Testis (tissue), 2 donors: ENCODE measurements at regions not wholly inside any gene's neighbourhood (a gene's known extent, or its start where the extent isn't known, plus 50 kb on each side); places are given as distances from the start of the nearest gene placed in this dataset.
"Not testable (repeated sequence)": the region's sequence is repeated elsewhere in the genome, so short reads cannot be mapped to it uniquely, and the experiment has no call there.

Experiments
- DNase-seq: peaks from one replicate; pipeline ENCODE4 v3.0.0-alpha.2; 2019
- H3K27ac ChIP-seq, 2 donors: fragments of 200-600 bp; sonication (generic); one replicate each; pipeline ENCODE4 v1.5.1; 2019
- H3K27me3 ChIP-seq: fragments of 200-600 bp; sonication (generic); one replicate; pipeline ENCODE4 v1.5.1; 2019
- H3K36me3 ChIP-seq: fragments of 200-600 bp; sonication (generic); one replicate; pipeline ENCODE4 v1.5.1; 2017; ENCODE audit warnings: low read depth; ENCODE audit errors: missing control alignments
- H3K4me1 ChIP-seq: fragments of 200-600 bp; sonication (generic); one replicate; pipeline ENCODE4 v1.5.1; 2019
- H3K4me3 ChIP-seq, 2 donors: fragments of 200-600 bp; sonication (generic); one replicate each; pipeline ENCODE4 v1.5.1; 2017 to 2019
- H3K9me3 ChIP-seq: fragments of 200-600 bp; sonication (generic); one replicate; pipeline ENCODE4 v1.5.1; 2017
- CTCF ChIP-seq, 3 experiments: fragments of 450-650 bp in 2 of 3; fragments of 200-600 bp in 1 of 3; sonication (generic) in 1 of 3; IDR thresholded peaks; one replicate each; pipeline ENCODE4 v1.5.1; 2016 to 2019; ENCODE audit warnings: antibody characterized with exemption in 3 of 3, mild to moderate bottlenecking in 2 of 3, moderate library complexity in 1 of 3
- POLR2A ChIP-seq: fragments of 450-650 bp; IDR thresholded peaks from one replicate; pipeline ENCODE4 v1.6.1; 2017; ENCODE audit warnings: antibody characterized with exemption, mild to moderate bottlenecking, moderate library complexity
- WGBS, 2 donors: methylation state at CpG; one replicate each; pipeline ENCODE4 v1.1.5; 2018; 5-methylcytosine and 5-hydroxymethylcytosine counted together
- intact Hi-C: fragments of 100-400 bp; cut with DNase I; formaldehyde crosslinking; loops from one replicate; pipeline ENCODE4 v1.15.1; 2023; ENCODE audit warnings: low total_unique reads

GRCh38 chr5:125245216-125245615 lies 498.8 kb upstream of the ZNF608 start:
- Histone ChIP-seq H3K4me1 (peaks cover 7% of the 10 kb centered on the region), H3K27me3 (no peaks in the 10 kb centered on the region), H3K36me3 (no peaks in the 10 kb centered on the region), H3K27ac (no peak overlapping the region), H3K9me3 (no peaks in the 10 kb centered on the region), H3K4me3 (no peak overlapping the region)
- 89 to 92% methylated on average over 1 to 4 of the region's 4 CpGs for WGBS, 2 donors
- TF ChIP-seq POLR2A (no peak), CTCF (IDR thresholded peaks at IDR 0.05) (no peak)
- DNase-seq: no peak
- intact Hi-C loops: no loop called here

GRCh38 chr5:125249400-125249799 lies 503.0 kb upstream of the ZNF608 start:
- no peaks in the 10 kb centered on the region for H3K27me3 ChIP-seq
- no peak for TF ChIP-seq POLR2A
- TF ChIP-seq CTCF (IDR thresholded peaks at IDR 0.05): no peak
- peaks cover 7% of the 10 kb centered on the region for H3K4me1 ChIP-seq
- H3K4me3 ChIP-seq: no peak overlapping the region
- DNase-seq: no peak
- H3K36me3 ChIP-seq: no peaks in the 10 kb centered on the region
- no peak overlapping the region for H3K27ac ChIP-seq
- 79 to 84% methylated on average over 2 of the region's 2 CpGs for WGBS, 2 donors
- no peaks in the 10 kb centered on the region for H3K9me3 ChIP-seq
- intact Hi-C loops: no loop called here

GRCh38 chr5:125251703-125252102 lies 505.3 kb upstream of the ZNF608 start:
- Histone ChIP-seq H3K27ac (no peak overlapping the region), H3K36me3 (no peaks in the 10 kb centered on the region), H3K4me1 (peaks cover 7% of the 10 kb centered on the region), H3K27me3 (no peaks in the 10 kb centered on the region), H3K9me3 (no peaks in the 10 kb centered on the region), H3K4me3 (no peak overlapping the region)
- TF ChIP-seq POLR2A (no peak), CTCF (IDR thresholded peaks at IDR 0.05) (no peak)
- intact Hi-C loops: no loop called here
- DNase-seq: no peak

GRCh38 chr5:125253634-125254033 lies 507.2 kb upstream of the ZNF608 start:
- H3K27ac ChIP-seq, H3K36me3 ChIP-seq, H3K27me3 ChIP-seq, H3K4me3 ChIP-seq, intact Hi-C loops, H3K4me1 ChIP-seq, H3K9me3 ChIP-seq, DNase-seq: not testable (repeated sequence)
- 86 to 96% methylated on average over 7 of the region's 7 CpGs for WGBS, 2 donors

- no peaks in the 10 kb centered on the region for H3K9me3 ChIP-seq
- H3K27me3 ChIP-seq: no peaks in the 10 kb centered on the region
- TF ChIP-seq CTCF (IDR thresholded peaks at IDR 0.05) (no peak), POLR2A (no peak)
- no peak for DNase-seq
- no peak overlapping the region for H3K27ac ChIP-seq
- intact Hi-C loops: no loop called here
- 60 to 84% methylated on average over 3 of the region's 3 CpGs for WGBS, 2 donors
- H3K4me1 ChIP-seq: peaks cover 3% of the 10 kb centered on the region
- no peak overlapping the region for H3K4me3 ChIP-seq
- no peaks in the 10 kb centered on the region for H3K36me3 ChIP-seq
Observed at GRCh38 chr5:125254267-125254666, 507.8 kb upstream of the ZNF608 start.
